ENCODE measurements at regions not wholly inside any gene's neighbourhood (a gene's known extent, or its start where the extent isn't known, plus 50 kb on each side); places are given as distances from the start of the nearest gene placed in this dataset.
A peak's percentile ranks its signal among the peaks of the same experiment; 100 is the strongest.

GRCh38 chr11:92440701-92441442 lies 216.3 kb downstream of the FAT3 start:
- ATAC-seq (no peak), DNase-seq (no peak)
- H3K9me3 ChIP-seq: no peaks in the 10 kb centered on the region
- no peak for TF ChIP-seq CTCF (IDR thresholded peaks at IDR 0.05)
- no peaks in the 10 kb centered on the region for H3K36me3 ChIP-seq
- peaks cover 0 to 11% (median 0%) of the 10 kb centered on the region in 9 donors for H3K4me1 ChIP-seq
- no peak overlapping the region for H3K4me3 ChIP-seq
- H3K27ac ChIP-seq: no peak overlapping the region
- WGBS, 2 donors: 45 to 48% methylated on average over 4 of the region's 4 CpGs
- intact Hi-C loops (cut with DNase I): no loop called here
- H3K27me3 ChIP-seq: no peaks in the 10 kb centered on the region

GRCh38 chr11:92441443-92441726 lies 216.8 kb downstream of the FAT3 start:
- ATAC-seq: no peak
- 56% methylated on average over 4 of the region's 4 CpGs for WGBS, 2 donors

GRCh38 chr11:92443199-92443598 lies 218.6 kb downstream of the FAT3 start:
- H3K36me3 ChIP-seq: no peaks in the 10 kb centered on the region
- peaks cover 0 to 11% (median 0%) of the 10 kb centered on the region in 9 donors for H3K4me1 ChIP-seq
- H3K27me3 ChIP-seq: no peaks in the 10 kb centered on the region
- 33 to 40% methylated on average over 2 of the region's 2 CpGs for WGBS, 2 donors
- no peak for TF ChIP-seq CTCF (IDR thresholded peaks at IDR 0.05)
- H3K27ac ChIP-seq: no peak overlapping the region
- no peak overlapping the region for H3K4me3 ChIP-seq
- intact Hi-C loops (cut with DNase I): no loop called here
- ATAC-seq: peak in 3 of 8 donors; percentile 64 to 72 (median 70)
- DNase-seq: no peak
- no peaks in the 10 kb centered on the region for H3K9me3 ChIP-seq

More at GRCh38 chr11:92441443-92441726, 216.8 kb downstream of the FAT3 start:
- no peak for DNase-seq
- H3K27me3 ChIP-seq: no peaks in the 10 kb centered on the region
- no peak overlapping the region for H3K4me3 ChIP-seq
- H3K36me3 ChIP-seq: no peaks in the 10 kb centered on the region
- H3K4me1 ChIP-seq: peaks cover 0 to 11% (median 0%) of the 10 kb centered on the region in 9 donors
- intact Hi-C loops (cut with DNase I): no loop called here
- no peaks in the 10 kb centered on the region for H3K9me3 ChIP-seq
- no peak for TF ChIP-seq CTCF (IDR thresholded peaks at IDR 0.05)
- H3K27ac ChIP-seq: no peak overlapping the region

GRCh38 chr11:92447586-92447985 lies 223.0 kb downstream of the FAT3 start:
- H3K4me1 ChIP-seq: peaks cover 0 to 11% (median 0%) of the 10 kb centered on the region in 9 donors
- intact Hi-C loops (cut with DNase I): no loop called here
- ATAC-seq (no peak), DNase-seq (no peak)
- no peaks in the 10 kb centered on the region for H3K36me3 ChIP-seq
- TF ChIP-seq CTCF (IDR thresholded peaks at IDR 0.05): no peak
- H3K27ac ChIP-seq: no peak overlapping the region
- no peak overlapping the region for H3K4me3 ChIP-seq
- no peaks in the 10 kb centered on the region for H3K9me3 ChIP-seq
- H3K27me3 ChIP-seq: no peaks in the 10 kb centered on the region
- 88 to 89% methylated on average over 3 of the region's 3 CpGs for WGBS, 2 donors
